HEK293 (cell line): ENCODE measurements at regions not wholly inside any gene's neighbourhood (a gene's known extent, or its start where the extent isn't known, plus 50 kb on each side); places are given as distances from the start of the nearest gene placed in this dataset.

Experiments
- CTCF ChIA-PET: fragments of 350-600 bp; formaldehyde crosslinking; extraction: SDS; loops from one replicate; lab custom pipeline; 2021; ENCODE audit warnings: antibody characterized with exemption; lab: Yijun Ruan, JAX
- POLR2A ChIA-PET: fragments of 300-600 bp; formaldehyde crosslinking; extraction: SDS; loops from one replicate; lab custom pipeline; 2020; ENCODE audit warnings: antibody characterized with exemption, inconsistent platforms; lab: Yijun Ruan, JAX
- H3K27ac ChIP-seq: fragments of 200-500 bp; sonication (Bioruptor generic); 2 replicates; pipeline ENCODE4 v1.5.1; 2014; ENCODE audit warnings: low read depth, low read length, control low read depth, inconsistent platforms; ENCODE audit errors: extremely low read depth
- H3K36me3 ChIP-seq, 2 experiments: fragments of 200-500 bp in 1 of 2; sonication (Bioruptor generic) in 1 of 2; 1 replicate in 1 of 2; 2 replicates in 1 of 2; pipeline ENCODE4 v1.5.1; 2014 to 2017; ENCODE audit warnings: inconsistent platforms in 2 of 2, low read length in 2 of 2; ENCODE audit not compliant: control insufficient read depth in 2 of 2, insufficient read depth in 1 of 2
- H3K4me1 ChIP-seq: fragments of 200-500 bp; sonication (Bioruptor generic); 2 replicates; pipeline ENCODE4 v1.5.1; 2014; ENCODE audit warnings: mild to moderate bottlenecking, low read length, inconsistent platforms; ENCODE audit not compliant: control insufficient read depth, insufficient read depth
- H3K4me3 ChIP-seq: 2 replicates; pipeline ENCODE4 v1.5.1; 2011; ENCODE audit warnings: low read depth, mild to moderate bottlenecking, control low read depth, low read length, moderate library complexity
- H3K9me3 ChIP-seq: fragments of 200-500 bp; sonication (Bioruptor generic); 2 replicates; pipeline ENCODE4 v1.5.1; 2014; ENCODE audit warnings: low read depth, low read length, inconsistent platforms; ENCODE audit not compliant: control insufficient read depth, insufficient read depth
- EGR2 ChIP-seq: fragments of 450-650 bp; formaldehyde crosslinking; IDR thresholded peaks from 2 replicates; pipeline ENCODE4 v1.5.1; 2016; ENCODE audit warnings: low read depth, missing biosample characterization, missing genetic modification characterization
- FEZF1 ChIP-seq: fragments of 450-650 bp; formaldehyde crosslinking; IDR thresholded peaks from 2 replicates; pipeline ENCODE4 v1.5.1; 2016; ENCODE audit warnings: missing biosample characterization, missing genetic modification characterization
- HOXD13 ChIP-seq: sonication (generic); formaldehyde crosslinking; IDR thresholded peaks from 2 replicates; pipeline ENCODE4 v1.8.0; 2022; ENCODE audit warnings: missing genetic modification reagents, borderline replicate concordance
- IKZF3 ChIP-seq: fragments of 450-650 bp; IDR thresholded peaks from 2 replicates; pipeline ENCODE4 v1.5.0; 2018; ENCODE audit warnings: missing biosample characterization, mild to moderate bottlenecking, missing genetic modification characterization, moderate library complexity
- MEIS1 ChIP-seq: sonication (generic); formaldehyde crosslinking; IDR thresholded peaks from 2 replicates; pipeline ENCODE4 v1.8.1; 2022; ENCODE audit warnings: missing genetic modification reagents, mild to moderate bottlenecking, borderline replicate concordance
- ZBTB21 ChIP-seq: fragments of 450-650 bp; formaldehyde crosslinking; IDR thresholded peaks from 2 replicates; pipeline ENCODE4 v1.5.1; 2017; ENCODE audit warnings: missing biosample characterization, missing genetic modification characterization
- ZFP3 ChIP-seq: fragments of 450-650 bp; formaldehyde crosslinking; IDR thresholded peaks from 2 replicates; pipeline ENCODE4 v1.5.1; 2016; ENCODE audit warnings: low read depth, missing biosample characterization, missing genetic modification characterization
- ZNF112 ChIP-seq: fragments of 450-650 bp; formaldehyde crosslinking; IDR thresholded peaks from 2 replicates; pipeline ENCODE4 v1.5.0; 2017; ENCODE audit warnings: missing biosample characterization, missing genetic modification characterization
- ZNF155 ChIP-seq: fragments of 450-650 bp; formaldehyde crosslinking; IDR thresholded peaks from 2 replicates; pipeline ENCODE4 v1.5.1; 2016; ENCODE audit warnings: missing biosample characterization, missing genetic modification characterization
- ZNF157 ChIP-seq: fragments of 450-650 bp; formaldehyde crosslinking; IDR thresholded peaks from 2 replicates; pipeline ENCODE4 v1.5.1; 2016; ENCODE audit warnings: missing biosample characterization, missing genetic modification characterization
- ZNF274 ChIP-seq, 2 experiments: fragments of 200-500 bp in 1 of 2; fragments of 450-650 bp in 1 of 2; sonication (Bioruptor generic) in 1 of 2; formaldehyde crosslinking in 1 of 2; IDR thresholded peaks; 2 replicates each; pipeline versions ENCODE4 v1.5.1 to v1.6.1; 2014 to 2016; ENCODE audit warnings: borderline replicate concordance in 1 of 2, inconsistent platforms in 1 of 2, low read length in 1 of 2, missing biosample characterization in 1 of 2, missing genetic modification characterization in 1 of 2
- ZNF324 ChIP-seq: fragments of 450-650 bp; formaldehyde crosslinking; IDR thresholded peaks from 2 replicates; pipeline ENCODE4 v1.5.1; 2016; ENCODE audit warnings: missing biosample characterization, missing genetic modification characterization
- ZNF391 ChIP-seq: fragments of 450-650 bp; formaldehyde crosslinking; IDR thresholded peaks from 2 replicates; pipeline ENCODE4 v1.5.1; 2016; ENCODE audit warnings: low read depth, missing biosample characterization, missing genetic modification characterization, borderline replicate concordance
- ZNF394 ChIP-seq: fragments of 450-650 bp; formaldehyde crosslinking; IDR thresholded peaks from 2 replicates; pipeline ENCODE4 v1.5.1; 2016; ENCODE audit warnings: missing biosample characterization, missing genetic modification characterization, mild to moderate bottlenecking, moderate library complexity, borderline replicate concordance
- ZNF426 ChIP-seq: fragments of 450-650 bp; formaldehyde crosslinking; IDR thresholded peaks from 2 replicates; pipeline ENCODE4 v1.5.1; 2017; ENCODE audit warnings: missing biosample characterization, missing genetic modification characterization, mild to moderate bottlenecking, inconsistent platforms, moderate library complexity
- ZNF514 ChIP-seq: fragments of 450-650 bp; formaldehyde crosslinking; IDR thresholded peaks from 2 replicates; pipeline ENCODE4 v1.5.1; 2016; ENCODE audit warnings: missing biosample characterization, missing genetic modification characterization
- ZNF548 ChIP-seq: fragments of 450-650 bp; formaldehyde crosslinking; IDR thresholded peaks from 2 replicates; pipeline ENCODE4 v1.5.1; 2016; ENCODE audit warnings: missing biosample characterization, missing genetic modification characterization
- ZNF621 ChIP-seq: fragments of 450-650 bp; formaldehyde crosslinking; IDR thresholded peaks from 2 replicates; pipeline ENCODE4 v1.5.1; 2017; ENCODE audit warnings: missing biosample characterization, missing genetic modification characterization
- ZNF791 ChIP-seq: fragments of 450-650 bp; formaldehyde crosslinking; IDR thresholded peaks from 2 replicates; pipeline ENCODE4 v1.5.1; 2016; ENCODE audit warnings: missing biosample characterization, missing genetic modification characterization
- ZNF792 ChIP-seq: fragments of 450-650 bp; formaldehyde crosslinking; IDR thresholded peaks from 2 replicates; pipeline ENCODE4 v1.5.1; 2016; ENCODE audit warnings: missing biosample characterization, missing genetic modification characterization
- TF ChIP-seq, protein P1 (sequence below): fragments of 450-650 bp; formaldehyde crosslinking; IDR thresholded peaks from 2 replicates; pipeline ENCODE4 v1.5.1; 2016; ENCODE audit warnings: missing biosample characterization, missing genetic modification characterization, borderline replicate concordance
- TF ChIP-seq, protein P2 (sequence below): fragments of 450-650 bp; formaldehyde crosslinking; IDR thresholded peaks from 2 replicates; pipeline ENCODE4 v1.5.1; 2017; ENCODE audit warnings: missing biosample characterization, missing genetic modification characterization
- TF ChIP-seq, protein P3 (sequence below): fragments of 450-650 bp; formaldehyde crosslinking; IDR thresholded peaks from 2 replicates; pipeline ENCODE4 v1.5.1; 2016; ENCODE audit warnings: missing biosample characterization, missing genetic modification characterization
- TF ChIP-seq, protein P4 (sequence below): fragments of 450-650 bp; formaldehyde crosslinking; IDR thresholded peaks from 2 replicates; pipeline ENCODE4 v1.5.1; 2016; ENCODE audit warnings: missing biosample characterization, missing genetic modification characterization
- TF ChIP-seq, protein P5 (sequence below): fragments of 450-650 bp; formaldehyde crosslinking; IDR thresholded peaks from 2 replicates; pipeline ENCODE4 v1.5.1; 2017; ENCODE audit warnings: missing biosample characterization, missing genetic modification characterization
- TF ChIP-seq, protein P6 (sequence below): fragments of 450-650 bp; formaldehyde crosslinking; IDR thresholded peaks from 2 replicates; pipeline ENCODE4 v1.5.1; 2016; ENCODE audit warnings: missing biosample characterization, missing genetic modification characterization, low read depth

DNA sequence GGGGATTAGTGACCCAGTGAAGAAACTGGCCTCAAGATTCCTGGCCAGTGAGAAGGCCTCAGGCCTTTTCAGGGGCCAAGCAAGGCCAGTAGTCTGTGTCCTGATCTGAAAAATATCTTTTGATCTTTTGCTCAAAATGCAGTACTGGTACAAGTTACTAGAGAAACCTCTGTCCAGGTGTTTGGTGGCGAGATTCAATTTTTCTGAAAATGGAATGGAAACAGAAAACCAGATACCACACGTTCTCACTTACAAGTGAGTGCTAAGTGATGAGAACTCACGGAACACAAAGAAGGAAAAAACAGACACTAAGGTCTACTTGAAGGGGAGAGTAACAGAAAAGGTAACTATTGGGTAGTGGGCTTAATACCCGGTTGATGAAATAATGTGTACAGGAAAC lies 463.4 kb downstream of the ZIC1 start:
- CTCF ChIA-PET, result no interaction called here
- TF ChIP-seq ZNF548 (tag by site-specific recombination) (no peak), ZNF514 (no peak), EGR2 (tag by site-specific recombination) (no peak), FEZF1 (tag by site-specific recombination) (no peak), IKZF3 (tag by site-specific recombination) (no peak), ZNF324 (tag by site-specific recombination) (no peak), ZNF394 (tag by site-specific recombination) (no peak), MEIS1 (CRISPR knock-in tag) (no peak), ZNF792 (no peak), ZNF391 (no peak), ZNF621 (tag by site-specific recombination) (no peak)
- TF ChIP-seq, protein P1, sequence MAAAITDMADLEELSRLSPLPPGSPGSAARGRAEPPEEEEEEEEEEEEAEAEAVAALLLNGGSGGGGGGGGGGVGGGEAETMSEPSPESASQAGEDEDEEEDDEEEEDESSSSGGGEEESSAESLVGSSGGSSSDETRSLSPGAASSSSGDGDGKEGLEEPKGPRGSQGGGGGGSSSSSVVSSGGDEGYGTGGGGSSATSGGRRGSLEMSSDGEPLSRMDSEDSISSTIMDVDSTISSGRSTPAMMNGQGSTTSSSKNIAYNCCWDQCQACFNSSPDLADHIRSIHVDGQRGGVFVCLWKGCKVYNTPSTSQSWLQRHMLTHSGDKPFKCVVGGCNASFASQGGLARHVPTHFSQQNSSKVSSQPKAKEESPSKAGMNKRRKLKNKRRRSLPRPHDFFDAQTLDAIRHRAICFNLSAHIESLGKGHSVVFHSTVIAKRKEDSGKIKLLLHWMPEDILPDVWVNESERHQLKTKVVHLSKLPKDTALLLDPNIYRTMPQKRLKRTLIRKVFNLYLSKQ (tag by site-specific recombination), result no peak
- TF ChIP-seq, protein P2, sequence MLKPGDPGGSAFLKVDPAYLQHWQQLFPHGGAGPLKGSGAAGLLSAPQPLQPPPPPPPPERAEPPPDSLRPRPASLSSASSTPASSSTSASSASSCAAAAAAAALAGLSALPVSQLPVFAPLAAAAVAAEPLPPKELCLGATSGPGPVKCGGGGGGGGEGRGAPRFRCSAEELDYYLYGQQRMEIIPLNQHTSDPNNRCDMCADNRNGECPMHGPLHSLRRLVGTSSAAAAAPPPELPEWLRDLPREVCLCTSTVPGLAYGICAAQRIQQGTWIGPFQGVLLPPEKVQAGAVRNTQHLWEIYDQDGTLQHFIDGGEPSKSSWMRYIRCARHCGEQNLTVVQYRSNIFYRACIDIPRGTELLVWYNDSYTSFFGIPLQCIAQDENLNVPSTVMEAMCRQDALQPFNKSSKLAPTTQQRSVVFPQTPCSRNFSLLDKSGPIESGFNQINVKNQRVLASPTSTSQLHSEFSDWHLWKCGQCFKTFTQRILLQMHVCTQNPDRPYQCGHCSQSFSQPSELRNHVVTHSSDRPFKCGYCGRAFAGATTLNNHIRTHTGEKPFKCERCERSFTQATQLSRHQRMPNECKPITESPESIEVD (tag by site-specific recombination), result no peak
- TF ChIP-seq, protein P3, sequence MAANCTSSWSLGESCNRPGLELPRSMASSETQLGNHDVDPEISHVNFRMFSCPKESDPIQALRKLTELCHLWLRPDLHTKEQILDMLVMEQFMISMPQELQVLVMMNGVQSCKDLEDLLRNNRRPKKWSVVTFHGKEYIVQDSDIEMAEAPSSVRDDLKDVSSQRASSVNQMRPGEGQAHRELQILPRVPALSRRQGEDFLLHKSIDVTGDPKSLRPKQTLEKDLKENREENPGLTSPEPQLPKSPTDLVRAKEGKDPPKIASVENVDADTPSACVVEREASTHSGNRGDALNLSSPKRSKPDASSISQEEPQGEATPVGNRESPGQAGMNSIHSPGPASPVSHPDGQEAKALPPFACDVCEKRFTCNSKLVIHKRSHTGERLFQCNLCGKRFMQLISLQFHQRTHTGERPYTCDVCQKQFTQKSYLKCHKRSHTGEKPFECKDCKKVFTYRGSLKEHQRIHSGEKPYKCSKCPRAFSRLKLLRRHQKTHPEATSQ (tag by site-specific recombination), result no peak
- TF ChIP-seq, all 188 proteins: peak for 0
- Histone ChIP-seq H3K27ac (no peak overlapping the region), H3K4me1 (no peaks in the 10 kb centered on the region), H3K9me3 (no peaks in the 10 kb centered on the region), H3K36me3 (no peaks in the 10 kb centered on the region), H3K4me3 (no peak overlapping the region)
- POLR2A ChIA-PET, result no interaction called here

DNA sequence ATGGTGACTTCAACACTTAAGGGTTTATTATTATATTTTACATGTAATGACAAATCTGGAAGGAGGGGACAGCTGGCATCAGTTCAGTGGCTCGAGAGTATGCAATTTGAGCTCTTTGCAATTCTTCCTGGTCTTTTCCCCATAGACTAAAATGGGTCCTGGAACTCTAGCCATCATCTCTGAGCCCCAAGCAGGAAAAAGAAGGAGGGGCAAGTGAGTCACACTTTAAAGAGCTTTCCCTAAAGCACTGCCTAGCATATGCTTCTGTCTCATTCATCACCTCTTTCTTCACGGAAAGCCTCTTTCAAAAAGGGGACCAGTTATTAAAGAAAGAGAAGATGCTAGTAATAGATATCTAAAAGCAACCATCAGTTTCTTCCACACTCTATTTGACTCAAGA lies 466.3 kb downstream of the ZIC1 start:
- POLR2A ChIA-PET, result no interaction called here
- no peaks in the 10 kb centered on the region for H3K9me3 ChIP-seq
- CTCF ChIA-PET, result no interaction called here
- TF ChIP-seq, protein P4, sequence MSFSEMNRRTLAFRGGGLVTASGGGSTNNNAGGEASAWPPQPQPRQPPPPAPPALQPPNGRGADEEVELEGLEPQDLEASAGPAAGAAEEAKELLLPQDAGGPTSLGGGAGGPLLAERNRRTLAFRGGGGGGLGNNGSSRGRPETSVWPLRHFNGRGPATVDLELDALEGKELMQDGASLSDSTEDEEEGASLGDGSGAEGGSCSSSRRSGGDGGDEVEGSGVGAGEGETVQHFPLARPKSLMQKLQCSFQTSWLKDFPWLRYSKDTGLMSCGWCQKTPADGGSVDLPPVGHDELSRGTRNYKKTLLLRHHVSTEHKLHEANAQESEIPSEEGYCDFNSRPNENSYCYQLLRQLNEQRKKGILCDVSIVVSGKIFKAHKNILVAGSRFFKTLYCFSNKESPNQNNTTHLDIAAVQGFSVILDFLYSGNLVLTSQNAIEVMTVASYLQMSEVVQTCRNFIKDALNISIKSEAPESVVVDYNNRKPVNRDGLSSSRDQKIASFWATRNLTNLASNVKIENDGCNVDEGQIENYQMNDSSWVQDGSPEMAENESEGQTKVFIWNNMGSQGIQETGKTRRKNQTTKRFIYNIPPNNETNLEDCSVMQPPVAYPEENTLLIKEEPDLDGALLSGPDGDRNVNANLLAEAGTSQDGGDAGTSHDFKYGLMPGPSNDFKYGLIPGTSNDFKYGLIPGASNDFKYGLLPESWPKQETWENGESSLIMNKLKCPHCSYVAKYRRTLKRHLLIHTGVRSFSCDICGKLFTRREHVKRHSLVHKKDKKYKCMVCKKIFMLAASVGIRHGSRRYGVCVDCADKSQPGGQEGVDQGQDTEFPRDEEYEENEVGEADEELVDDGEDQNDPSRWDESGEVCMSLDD (tag by site-specific recombination), result no peak
- TF ChIP-seq ZFP3 (tag by site-specific recombination) (no peak), ZNF426 (tag by site-specific recombination) (no peak), ZNF155 (tag by site-specific recombination) (no peak), HOXD13 (no peak), ZNF791 (tag by site-specific recombination) (no peak), ZNF157 (tag by site-specific recombination) (no peak), ZNF112 (no peak), ZBTB21 (tag by site-specific recombination) (no peak), ZNF274 (IDR thresholded peaks at IDR 0.05; ENCODE audit: low read length) (no peak), ZNF274 (tag by site-specific recombination; IDR thresholded peaks at IDR 0.05; ENCODE audit: borderline replicate concordance) (no peak)
- TF ChIP-seq, protein P5, sequence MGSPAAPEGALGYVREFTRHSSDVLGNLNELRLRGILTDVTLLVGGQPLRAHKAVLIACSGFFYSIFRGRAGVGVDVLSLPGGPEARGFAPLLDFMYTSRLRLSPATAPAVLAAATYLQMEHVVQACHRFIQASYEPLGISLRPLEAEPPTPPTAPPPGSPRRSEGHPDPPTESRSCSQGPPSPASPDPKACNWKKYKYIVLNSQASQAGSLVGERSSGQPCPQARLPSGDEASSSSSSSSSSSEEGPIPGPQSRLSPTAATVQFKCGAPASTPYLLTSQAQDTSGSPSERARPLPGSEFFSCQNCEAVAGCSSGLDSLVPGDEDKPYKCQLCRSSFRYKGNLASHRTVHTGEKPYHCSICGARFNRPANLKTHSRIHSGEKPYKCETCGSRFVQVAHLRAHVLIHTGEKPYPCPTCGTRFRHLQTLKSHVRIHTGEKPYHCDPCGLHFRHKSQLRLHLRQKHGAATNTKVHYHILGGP (tag by site-specific recombination), result no peak
- TF ChIP-seq, protein P6, sequence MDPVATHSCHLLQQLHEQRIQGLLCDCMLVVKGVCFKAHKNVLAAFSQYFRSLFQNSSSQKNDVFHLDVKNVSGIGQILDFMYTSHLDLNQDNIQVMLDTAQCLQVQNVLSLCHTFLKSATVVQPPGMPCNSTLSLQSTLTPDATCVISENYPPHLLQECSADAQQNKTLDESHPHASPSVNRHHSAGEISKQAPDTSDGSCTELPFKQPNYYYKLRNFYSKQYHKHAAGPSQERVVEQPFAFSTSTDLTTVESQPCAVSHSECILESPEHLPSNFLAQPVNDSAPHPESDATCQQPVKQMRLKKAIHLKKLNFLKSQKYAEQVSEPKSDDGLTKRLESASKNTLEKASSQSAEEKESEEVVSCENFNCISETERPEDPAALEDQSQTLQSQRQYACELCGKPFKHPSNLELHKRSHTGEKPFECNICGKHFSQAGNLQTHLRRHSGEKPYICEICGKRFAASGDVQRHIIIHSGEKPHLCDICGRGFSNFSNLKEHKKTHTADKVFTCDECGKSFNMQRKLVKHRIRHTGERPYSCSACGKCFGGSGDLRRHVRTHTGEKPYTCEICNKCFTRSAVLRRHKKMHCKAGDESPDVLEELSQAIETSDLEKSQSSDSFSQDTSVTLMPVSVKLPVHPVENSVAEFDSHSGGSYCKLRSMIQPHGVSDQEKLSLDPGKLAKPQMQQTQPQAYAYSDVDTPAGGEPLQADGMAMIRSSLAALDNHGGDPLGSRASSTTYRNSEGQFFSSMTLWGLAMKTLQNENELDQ (tag by site-specific recombination), result no peak

More for the DNA sequence above, 466.3 kb downstream of the ZIC1 start:
- no peak overlapping the region for H3K4me3 ChIP-seq
- H3K36me3 ChIP-seq, result no peaks in the 10 kb centered on the region
- no peaks in the 10 kb centered on the region for H3K4me1 ChIP-seq
- no peak overlapping the region for H3K27ac ChIP-seq
